ENCODE measurements at regions not wholly inside any gene's neighbourhood (a gene's known extent, or its start where the extent isn't known, plus 50 kb on each side); places are given as distances from the start of the nearest gene placed in this dataset.

DNA sequence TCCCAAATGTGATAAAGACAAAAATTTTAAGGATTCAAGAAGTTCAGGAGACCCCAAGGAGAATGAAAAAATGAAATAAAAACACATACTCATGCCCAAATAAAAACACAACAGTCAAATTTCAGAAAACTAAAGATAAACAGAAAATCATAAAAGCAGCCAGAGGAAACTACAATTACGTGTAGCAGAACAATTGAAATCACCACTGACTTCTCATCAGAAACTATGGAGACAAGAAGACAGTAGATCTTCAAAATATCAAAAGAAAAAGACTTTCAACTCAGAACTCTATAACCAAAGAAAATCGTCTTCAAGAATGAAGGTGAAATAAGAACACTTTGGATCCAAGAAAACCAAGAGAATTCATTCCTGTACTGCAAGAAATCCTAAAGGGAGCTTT lies 54.9 kb downstream of the DIO3 start:
- H3K27me3 ChIP-seq (ENCODE audit: control insufficient read depth in 1 of 2, insufficient read depth in 2 of 2, low read length in 2 of 2): no peaks in the 10 kb centered on the region
- H3K9me3 ChIP-seq (ENCODE audit: control insufficient read depth in 2 of 2, low read length in 2 of 2): peaks cover 0 to 2% of the 10 kb centered on the region in 2 donors
- H3K9ac ChIP-seq (ENCODE audit: low read length in 2 of 2): no peak overlapping the region
- H3K4me1 ChIP-seq (ENCODE audit: control insufficient read depth, insufficient read depth, low read length): no peaks in the 10 kb centered on the region
- no peak overlapping the region for H3K4me3 ChIP-seq (ENCODE audit: low read length in 2 of 2)
- H3K27ac ChIP-seq (ENCODE audit: low read length): no peak overlapping the region
- H3K36me3 ChIP-seq (ENCODE audit: control insufficient read depth in 2 of 2, insufficient read depth in 2 of 2, low read length in 2 of 2): no peaks in the 10 kb centered on the region

- Histone ChIP-seq H3K36me3 (ENCODE audit: control insufficient read depth in 2 of 2, insufficient read depth in 2 of 2, low read length in 2 of 2) (no peaks in the 10 kb centered on the region), H3K9ac (ENCODE audit: low read length in 2 of 2) (no peak overlapping the region), H3K4me3 (ENCODE audit: low read length in 2 of 2) (no peak overlapping the region), H3K27ac (ENCODE audit: low read length) (no peak overlapping the region), H3K9me3 (ENCODE audit: control insufficient read depth in 2 of 2, low read length in 2 of 2) (no peaks in the 10 kb centered on the region), H3K27me3 (ENCODE audit: control insufficient read depth in 1 of 2, insufficient read depth in 2 of 2, low read length in 2 of 2) (no peaks in the 10 kb centered on the region), H3K4me1 (ENCODE audit: control insufficient read depth, insufficient read depth, low read length) (no peaks in the 10 kb centered on the region)
Measured at GRCh38 chr14:101619484-101619883, 58.2 kb downstream of the DIO3 start.

GRCh38 chr14:101620031-101620788 lies 58.9 kb downstream of the DIO3 start:
- H3K4me3 ChIP-seq (ENCODE audit: low read length in 2 of 2): no peak overlapping the region
- H3K27ac ChIP-seq (ENCODE audit: low read length): no peak overlapping the region
- no peak overlapping the region for H3K9ac ChIP-seq (ENCODE audit: low read length in 2 of 2)
- H3K36me3 ChIP-seq (ENCODE audit: control insufficient read depth in 2 of 2, insufficient read depth in 2 of 2, low read length in 2 of 2): no peaks in the 10 kb centered on the region
- H3K27me3 ChIP-seq (ENCODE audit: control insufficient read depth in 1 of 2, insufficient read depth in 2 of 2, low read length in 2 of 2): no peaks in the 10 kb centered on the region
- no peaks in the 10 kb centered on the region for H3K9me3 ChIP-seq (ENCODE audit: control insufficient read depth in 2 of 2, low read length in 2 of 2)
- no peaks in the 10 kb centered on the region for H3K4me1 ChIP-seq (ENCODE audit: control insufficient read depth, insufficient read depth, low read length)

GRCh38 chr14:101620821-101621785 lies 59.8 kb downstream of the DIO3 start:
- no peaks in the 10 kb centered on the region for H3K36me3 ChIP-seq (ENCODE audit: control insufficient read depth in 2 of 2, insufficient read depth in 2 of 2, low read length in 2 of 2)
- H3K27ac ChIP-seq (ENCODE audit: low read length): no peak overlapping the region
- no peak overlapping the region for H3K9ac ChIP-seq (ENCODE audit: low read length in 2 of 2)
- H3K4me1 ChIP-seq (ENCODE audit: control insufficient read depth, insufficient read depth, low read length): no peaks in the 10 kb centered on the region
- no peaks in the 10 kb centered on the region for H3K9me3 ChIP-seq (ENCODE audit: control insufficient read depth in 2 of 2, low read length in 2 of 2)
- H3K27me3 ChIP-seq (ENCODE audit: control insufficient read depth in 1 of 2, insufficient read depth in 2 of 2, low read length in 2 of 2): no peaks in the 10 kb centered on the region
- H3K4me3 ChIP-seq (ENCODE audit: low read length in 2 of 2): no peak overlapping the region

GRCh38 chr14:101622251-101623076 lies 61.2 kb downstream of the DIO3 start:
- no peak overlapping the region for H3K9ac ChIP-seq (ENCODE audit: low read length in 2 of 2)
- H3K9me3 ChIP-seq (ENCODE audit: control insufficient read depth in 2 of 2, low read length in 2 of 2): no peaks in the 10 kb centered on the region
- no peaks in the 10 kb centered on the region for H3K27me3 ChIP-seq (ENCODE audit: control insufficient read depth in 1 of 2, insufficient read depth in 2 of 2, low read length in 2 of 2)
- H3K4me3 ChIP-seq (ENCODE audit: low read length in 2 of 2): no peak overlapping the region
- no peaks in the 10 kb centered on the region for H3K36me3 ChIP-seq (ENCODE audit: control insufficient read depth in 2 of 2, insufficient read depth in 2 of 2, low read length in 2 of 2)
- H3K27ac ChIP-seq (ENCODE audit: low read length): no peak overlapping the region
- no peaks in the 10 kb centered on the region for H3K4me1 ChIP-seq (ENCODE audit: control insufficient read depth, insufficient read depth, low read length)

GRCh38 chr14:101623077-101623372 lies 61.7 kb downstream of the DIO3 start:
- peaks cover 4% of the 10 kb centered on the region for H3K4me1 ChIP-seq (ENCODE audit: control insufficient read depth, insufficient read depth, low read length)
- no peaks in the 10 kb centered on the region for H3K36me3 ChIP-seq (ENCODE audit: control insufficient read depth in 2 of 2, insufficient read depth in 2 of 2, low read length in 2 of 2)
- no peaks in the 10 kb centered on the region for H3K9me3 ChIP-seq (ENCODE audit: control insufficient read depth in 2 of 2, low read length in 2 of 2)
- H3K9ac ChIP-seq (ENCODE audit: low read length in 2 of 2): no peak overlapping the region
- H3K27ac ChIP-seq (ENCODE audit: low read length): no peak overlapping the region
- H3K4me3 ChIP-seq (ENCODE audit: low read length in 2 of 2): no peak overlapping the region
- H3K27me3 ChIP-seq (ENCODE audit: control insufficient read depth in 1 of 2, insufficient read depth in 2 of 2, low read length in 2 of 2): no peaks in the 10 kb centered on the region

DNA sequence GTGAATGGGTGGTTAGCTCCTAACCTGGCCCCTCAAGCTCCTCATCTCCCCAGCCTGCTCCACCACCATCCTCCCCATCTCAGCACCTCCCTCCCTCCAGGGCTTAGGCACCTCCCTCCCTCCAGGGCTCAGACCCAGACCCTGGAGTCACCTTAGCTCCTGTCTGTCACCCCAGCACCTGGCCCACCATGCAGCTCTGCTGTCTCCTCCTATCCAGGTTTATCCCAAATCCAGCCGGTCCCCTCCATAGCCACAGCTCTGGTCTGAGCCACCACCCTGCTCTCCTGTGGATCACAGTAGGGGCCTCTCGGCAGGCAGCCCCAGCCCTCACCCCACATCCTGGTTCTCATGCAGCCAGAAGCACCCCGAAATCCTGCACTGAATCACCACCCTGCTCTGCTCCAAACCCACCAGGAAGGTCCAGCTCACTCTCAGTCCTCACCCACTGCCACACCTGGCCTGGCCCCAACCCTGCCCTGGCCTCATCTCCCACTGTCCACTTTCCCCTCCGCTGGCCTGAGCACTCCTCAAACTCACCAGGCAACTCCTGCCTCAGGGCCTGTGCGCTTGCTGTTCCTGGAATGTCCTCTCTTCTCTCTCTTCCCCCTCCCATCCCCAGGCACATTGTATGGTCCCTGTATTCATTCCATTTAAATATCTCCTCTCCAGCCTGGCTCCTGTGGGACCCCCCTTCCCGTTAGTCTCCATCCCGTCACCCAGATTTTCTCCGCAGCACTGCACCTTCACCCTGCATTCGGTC lies 62.6 kb downstream of the DIO3 start:
- no peak overlapping the region for H3K9ac ChIP-seq (ENCODE audit: low read length in 2 of 2)
- no peaks in the 10 kb centered on the region for H3K27me3 ChIP-seq (ENCODE audit: control insufficient read depth in 1 of 2, insufficient read depth in 2 of 2, low read length in 2 of 2)
- no peaks in the 10 kb centered on the region for H3K9me3 ChIP-seq (ENCODE audit: control insufficient read depth in 2 of 2, low read length in 2 of 2)
- H3K4me3 ChIP-seq (ENCODE audit: low read length in 2 of 2): no peak overlapping the region
- H3K27ac ChIP-seq (ENCODE audit: low read length): no peak overlapping the region
- H3K4me1 ChIP-seq (ENCODE audit: control insufficient read depth, insufficient read depth, low read length): peaks cover 11% of the 10 kb centered on the region
- no peaks in the 10 kb centered on the region for H3K36me3 ChIP-seq (ENCODE audit: control insufficient read depth in 2 of 2, insufficient read depth in 2 of 2, low read length in 2 of 2)

GRCh38 chr14:101624536-101624935 lies 63.2 kb downstream of the DIO3 start:
- Histone ChIP-seq H3K27ac (ENCODE audit: low read length) (no peak overlapping the region), H3K27me3 (ENCODE audit: control insufficient read depth in 1 of 2, insufficient read depth in 2 of 2, low read length in 2 of 2) (no peaks in the 10 kb centered on the region), H3K4me3 (ENCODE audit: low read length in 2 of 2) (no peak overlapping the region), H3K9me3 (ENCODE audit: control insufficient read depth in 2 of 2, low read length in 2 of 2) (no peaks in the 10 kb centered on the region), H3K36me3 (ENCODE audit: control insufficient read depth in 2 of 2, insufficient read depth in 2 of 2, low read length in 2 of 2) (no peaks in the 10 kb centered on the region), H3K9ac (ENCODE audit: low read length in 2 of 2) (no peak overlapping the region), H3K4me1 (ENCODE audit: control insufficient read depth, insufficient read depth, low read length) (peaks cover 11% of the 10 kb centered on the region)

DNA sequence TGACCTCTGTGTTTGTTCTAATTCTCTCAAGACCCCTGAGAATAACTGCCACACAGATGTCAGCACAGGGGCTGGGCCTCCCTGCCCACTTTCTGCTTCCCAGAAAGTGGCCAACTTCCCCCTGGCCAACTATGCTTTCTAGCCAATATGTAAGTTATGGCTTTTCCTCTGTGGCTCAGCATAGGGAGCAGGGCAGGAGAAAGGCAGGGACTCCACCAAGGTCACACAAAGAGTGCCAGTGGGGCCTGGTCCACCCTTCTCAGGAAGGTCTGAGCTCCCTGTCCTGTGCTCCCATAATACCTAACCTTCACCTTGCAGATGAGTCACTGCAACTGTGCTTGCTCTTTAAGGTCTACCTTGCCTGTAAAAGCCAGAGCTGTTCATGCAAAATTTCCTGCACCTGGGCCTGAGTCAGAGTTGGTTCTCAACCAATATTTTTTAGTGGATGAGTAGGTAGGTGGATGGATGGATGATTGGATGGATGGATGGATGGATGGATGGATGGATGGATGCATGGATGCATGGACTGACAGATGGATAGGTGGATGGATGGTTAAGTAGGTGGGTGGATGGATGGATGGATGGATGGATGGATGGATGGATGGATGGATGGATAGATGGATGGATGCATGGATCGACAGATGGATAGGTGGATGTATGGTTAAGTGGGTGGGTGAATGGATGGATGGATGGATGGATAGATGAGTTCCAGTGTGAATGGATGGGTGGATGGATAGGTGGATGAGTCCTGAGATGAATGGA lies 64.2 kb downstream of the DIO3 start:
- H3K27me3 ChIP-seq (ENCODE audit: control insufficient read depth in 1 of 2, insufficient read depth in 2 of 2, low read length in 2 of 2): no peaks in the 10 kb centered on the region
- no peak overlapping the region for H3K4me3 ChIP-seq (ENCODE audit: low read length in 2 of 2)
- no peaks in the 10 kb centered on the region for H3K9me3 ChIP-seq (ENCODE audit: control insufficient read depth in 2 of 2, low read length in 2 of 2)
- H3K4me1 ChIP-seq (ENCODE audit: control insufficient read depth, insufficient read depth, low read length): peaks cover 11% of the 10 kb centered on the region
- H3K36me3 ChIP-seq (ENCODE audit: control insufficient read depth in 2 of 2, insufficient read depth in 2 of 2, low read length in 2 of 2): no peaks in the 10 kb centered on the region
- H3K27ac ChIP-seq (ENCODE audit: low read length): no peak overlapping the region
- H3K9ac ChIP-seq (ENCODE audit: low read length in 2 of 2): no peak overlapping the region

All from stomach smooth muscle (tissue), 2 donors.